GM13976 (cell line): ENCODE measurements at regions not wholly inside any gene's neighbourhood (a gene's known extent, or its start where the extent isn't known, plus 50 kb on each side); places are given as distances from the start of the nearest gene placed in this dataset.
"Not testable (repeated sequence)": the region's sequence is repeated elsewhere in the genome, so short reads cannot be mapped to it uniquely, and the experiment has no call there.

Experiments
- DNase-seq: peaks from one replicate; pipeline ENCODE4 v3.0.0; 2012; ENCODE audit warnings: low spot score
- CTCF ChIP-seq: IDR thresholded peaks from 2 replicates; pipeline ENCODE4 v1.5.1; 2012; ENCODE audit warnings: borderline replicate concordance, mild to moderate bottlenecking; ENCODE audit not compliant: insufficient read depth; ENCODE audit errors: extremely low read depth, missing control alignments, control extremely low read depth
- in situ Hi-C: fragments of 300-500 bp; cut with MboI; formaldehyde crosslinking; loops from one replicate; pipeline ENCODE4 v1.12.0; 2022; ENCODE audit warnings: low sequenced_read_pairs, mixed read lengths, inconsistent platforms; ENCODE audit not compliant: unreplicated experiment

- TF ChIP-seq CTCF = no peak
- in situ Hi-C loops = no loop called here
- no peak for DNase-seq
Measured at GRCh38 chr2:144759746-144760145, 239.8 kb upstream of the ZEB2 start.

- DNase-seq, in situ Hi-C loops: not testable (repeated sequence)
Measured at GRCh38 chr2:144758196-144758595, 238.3 kb upstream of the ZEB2 start.

GRCh38 chr2:144753416-144753815, 233.5 kb upstream of the ZEB2 start:
- TF ChIP-seq CTCF = no peak
- DNase-seq = no peak
- in situ Hi-C loops = no loop called here

GRCh38 chr2:144751142-144751905, 231.4 kb upstream of the ZEB2 start:
- in situ Hi-C loops = no loop called here
- no peak for DNase-seq
- TF ChIP-seq CTCF = no peak

GRCh38 chr2:144749188-144749587, 229.3 kb upstream of the ZEB2 start:
- in situ Hi-C loops = no loop called here
- no peak for TF ChIP-seq CTCF
- no peak for DNase-seq

GRCh38 chr2:144748443-144748842, 228.5 kb upstream of the ZEB2 start:
- no peak for TF ChIP-seq CTCF
- DNase-seq = no peak
- in situ Hi-C loops = no loop called here

- in situ Hi-C loops = no loop called here
- no peak for DNase-seq
- TF ChIP-seq CTCF = no peak
Measured at GRCh38 chr2:144747571-144747970, 227.7 kb upstream of the ZEB2 start.
